HG02884 (cell line): ENCODE measurements at regions not wholly inside any gene's neighbourhood (a gene's known extent, or its start where the extent isn't known, plus 50 kb on each side); places are given as distances from the start of the nearest gene placed in this dataset.
"Not testable (repeated sequence)": the region's sequence is repeated elsewhere in the genome, so short reads cannot be mapped to it uniquely, and the experiment has no call there.

Source experiments
- ATAC-seq: cut with Tn5 transposase; IDR thresholded peaks from one replicate; pipeline ENCODE4 v1.9.1; 2021; ENCODE audit warnings: mild to moderate bottlenecking, moderate library complexity; ENCODE audit not compliant: unreplicated experiment

- ATAC-seq: no peak
These were observed 308.5 kb upstream of the TFPI start for GRCh38 chr2:187862715-187863114.

GRCh38 chr2:187865025-187865424 lies 310.8 kb upstream of the TFPI start:
- no peak for ATAC-seq

DNA sequence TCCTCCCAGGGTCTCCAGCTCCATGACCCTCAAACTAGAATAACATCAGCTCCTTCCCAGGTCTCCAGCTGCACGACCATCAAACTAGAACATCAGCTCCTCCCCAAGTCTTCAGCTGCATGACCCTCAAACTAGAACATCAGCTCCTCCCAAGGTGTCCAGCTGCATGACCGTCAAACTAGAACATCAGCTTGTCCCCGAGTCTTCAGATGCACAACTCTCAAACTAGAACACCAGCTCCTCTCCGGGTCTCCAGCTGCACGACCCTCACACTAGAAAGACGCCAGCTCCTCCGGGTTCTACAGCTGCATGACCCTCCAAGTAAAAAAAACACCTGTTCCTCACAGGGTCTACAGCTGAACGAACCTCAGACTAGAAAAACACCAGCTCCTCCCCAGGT lies 312.9 kb upstream of the TFPI start:
- no peak for ATAC-seq

DNA sequence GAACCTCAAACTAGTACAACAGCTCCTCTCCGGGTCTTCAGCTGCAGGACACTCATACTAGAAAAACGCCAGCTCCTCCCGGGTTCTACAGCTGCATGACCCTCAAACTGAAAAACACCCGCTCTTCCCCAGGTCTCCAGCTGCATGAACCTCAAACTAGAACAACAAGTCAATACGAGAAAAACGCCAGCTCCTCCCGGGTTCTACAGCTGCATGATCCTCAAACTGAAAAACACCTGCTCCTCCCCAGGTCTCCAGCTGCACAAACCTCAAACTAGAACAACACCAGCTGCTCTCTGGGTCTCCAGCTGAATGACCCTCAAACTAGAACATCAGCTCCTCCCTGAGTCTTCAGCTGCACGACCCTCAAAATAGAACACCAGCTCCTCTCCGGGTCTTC lies 315.0 kb upstream of the TFPI start:
- ATAC-seq: no peak

GRCh38 chr2:187871506-187871905 lies 317.3 kb upstream of the TFPI start:
- no peak for ATAC-seq

GRCh38 chr2:187873132-187873531 lies 318.9 kb upstream of the TFPI start:
- no peak for ATAC-seq

DNA sequence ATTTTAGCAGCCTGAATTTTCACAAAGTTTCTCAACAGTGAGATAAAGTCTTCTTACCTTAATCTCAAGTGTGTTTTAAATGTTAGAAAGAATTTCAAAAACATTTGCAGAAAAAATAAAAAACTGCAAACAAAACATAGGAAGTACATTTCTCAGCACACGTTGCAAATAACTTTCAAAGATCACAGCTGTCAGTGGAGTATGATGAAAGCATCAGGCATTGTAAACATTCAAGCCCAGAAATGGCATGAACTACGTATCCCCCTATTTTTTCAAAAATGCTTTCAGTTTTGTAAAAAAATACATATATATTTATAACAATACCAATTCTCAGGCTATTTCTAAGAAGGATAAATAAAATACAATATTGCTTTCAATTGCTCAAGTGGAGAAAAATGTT lies 320.6 kb upstream of the TFPI start:
- ATAC-seq: no peak

DNA sequence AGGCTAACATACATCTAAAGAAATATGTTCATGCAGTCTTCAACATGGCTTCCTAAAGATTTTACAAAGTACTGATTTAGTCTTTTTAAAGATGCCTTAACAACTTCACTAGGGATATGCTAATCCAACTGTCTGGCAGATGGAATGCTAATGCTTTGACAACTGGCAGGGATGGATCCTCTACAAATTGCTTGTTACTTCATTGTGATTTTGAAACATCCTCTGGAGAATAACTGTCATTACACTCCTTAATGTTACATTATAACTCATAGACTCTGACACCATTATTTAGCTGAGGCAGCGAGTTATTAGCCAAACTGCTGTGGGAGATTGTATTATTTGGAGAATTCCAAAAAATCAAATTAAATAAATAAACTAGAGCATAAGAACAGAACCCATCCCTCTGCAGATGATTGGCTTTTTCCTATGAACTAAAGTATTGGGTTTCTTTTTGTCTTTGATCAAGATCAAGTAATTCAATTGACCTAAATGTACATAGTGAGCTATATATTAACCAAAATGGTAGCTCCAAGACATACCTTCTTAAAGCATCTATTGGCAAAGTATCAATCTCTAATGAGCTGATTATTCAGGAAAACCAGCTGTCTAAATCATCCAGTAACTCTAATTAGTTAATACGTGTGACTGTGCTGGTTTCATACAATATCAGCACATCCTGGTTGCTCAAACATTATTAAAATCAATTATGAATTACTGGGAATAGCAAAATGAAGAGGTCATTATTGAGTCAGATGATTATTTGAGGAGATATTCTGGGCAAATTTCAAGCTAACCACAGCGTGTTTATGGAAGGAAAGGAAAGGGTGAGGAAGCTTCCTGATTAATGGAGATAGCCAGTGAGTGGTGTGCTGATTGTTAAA lies 321.3 kb upstream of the TFPI start:
- ATAC-seq: no peak

GRCh38 chr2:187876554-187876953 lies 322.3 kb upstream of the TFPI start:
- no peak for ATAC-seq

DNA sequence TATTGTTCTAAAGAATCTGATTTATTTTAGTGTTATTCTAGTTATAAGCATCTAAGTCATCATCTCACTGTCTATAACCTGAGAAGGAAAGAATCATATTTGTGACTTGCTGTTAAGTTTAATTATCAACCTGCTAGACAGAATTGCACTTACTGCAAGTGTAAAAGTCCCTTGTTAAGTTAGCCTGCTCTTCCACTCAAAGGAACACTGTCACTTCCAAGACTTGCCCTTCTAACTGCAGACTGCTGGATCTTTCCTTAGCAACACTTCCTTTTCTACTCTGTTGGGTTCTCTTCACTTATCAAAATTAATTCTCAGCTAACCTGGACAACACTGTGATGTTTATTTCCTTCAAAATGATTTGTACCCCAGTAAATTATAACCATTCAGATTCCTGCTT lies 323.2 kb upstream of the TFPI start:
- ATAC-seq: no peak

GRCh38 chr2:187878112-187878511 lies 323.9 kb upstream of the TFPI start:
- no peak for ATAC-seq

- no peak for ATAC-seq
These were observed 325.3 kb upstream of the TFPI start for GRCh38 chr2:187879491-187879890.

GRCh38 chr2:187884003-187884402 lies 329.8 kb upstream of the TFPI start:
- no peak for ATAC-seq

- no peak for ATAC-seq
These were observed 336.5 kb upstream of the TFPI start for GRCh38 chr2:187890690-187891089.

DNA sequence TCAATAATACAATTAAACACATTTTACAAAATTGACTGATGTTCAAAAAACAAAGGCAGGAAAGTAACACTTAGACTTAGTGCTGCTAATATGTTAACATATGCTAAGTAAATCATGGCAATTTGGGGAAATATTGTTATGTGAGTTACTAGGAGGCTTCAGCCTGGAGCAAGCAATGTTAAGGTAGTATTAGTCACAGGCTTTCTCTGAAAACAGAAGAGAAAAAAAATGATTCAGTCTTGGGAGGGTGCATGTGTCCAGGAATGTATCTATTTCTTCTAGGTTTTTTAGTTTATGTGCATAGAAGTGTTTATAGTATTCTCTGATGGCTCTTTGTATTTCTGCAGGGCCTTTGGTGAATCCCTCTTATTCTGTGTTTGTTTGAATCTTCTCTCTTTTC lies 345.8 kb upstream of the TFPI start:
- no peak for ATAC-seq

GRCh38 chr2:187906021-187906420 lies 351.8 kb upstream of the TFPI start:
- no peak for ATAC-seq

GRCh38 chr2:187910922-187911321 lies 356.7 kb upstream of the TFPI start:
- not testable (repeated sequence) for ATAC-seq

GRCh38 chr2:187912950-187913349 lies 358.7 kb upstream of the TFPI start:
- ATAC-seq: no peak

GRCh38 chr2:187915810-187916209 lies 361.6 kb upstream of the TFPI start:
- no peak for ATAC-seq

DNA sequence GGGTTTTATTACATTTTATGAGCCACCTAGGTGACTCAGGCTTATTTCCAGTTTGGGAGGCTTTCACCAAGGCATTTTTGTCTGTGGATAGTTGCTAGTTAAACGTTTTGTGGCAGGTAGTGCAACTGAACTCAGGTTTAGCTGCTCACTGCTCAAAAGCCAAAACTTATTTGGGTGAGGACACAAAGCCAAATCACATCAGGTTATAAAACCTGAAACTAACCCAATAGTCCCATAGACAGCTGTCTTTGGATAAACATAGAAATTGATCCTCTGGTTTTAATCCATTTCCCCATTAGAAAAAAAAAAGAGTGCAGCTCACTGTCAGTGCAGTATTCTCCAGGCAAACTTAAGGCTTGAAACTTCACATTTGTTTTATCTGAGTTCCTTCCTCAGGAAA lies 362.6 kb upstream of the TFPI start:
- no peak for ATAC-seq

DNA sequence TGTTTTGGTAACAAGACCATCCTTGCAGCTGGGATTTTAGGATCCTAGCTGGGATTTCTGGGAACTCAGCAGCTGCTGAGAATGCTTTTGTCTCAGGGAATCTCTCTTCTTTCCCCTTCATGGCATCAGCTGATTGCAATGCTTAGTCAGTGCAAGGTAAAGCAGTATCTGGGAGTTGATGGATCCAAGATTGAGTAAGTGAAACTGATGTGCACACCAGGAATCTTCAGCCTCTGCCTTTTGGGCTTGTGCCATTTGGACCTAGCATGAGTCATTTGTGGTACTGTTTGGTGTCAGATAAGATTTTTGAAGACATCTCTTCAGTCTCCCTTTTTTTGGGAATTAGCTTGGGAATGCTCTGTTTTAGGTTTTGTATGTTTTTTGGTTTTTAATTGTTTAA lies 363.3 kb upstream of the TFPI start:
- no peak for ATAC-seq

GRCh38 chr2:187918996-187919821 lies 365.0 kb upstream of the TFPI start:
- no peak for ATAC-seq
